Endothelial cell of umbilical vein (primary cell): ENCODE measurements at regions not wholly inside any gene's neighbourhood (a gene's known extent, or its start where the extent isn't known, plus 50 kb on each side); places are given as distances from the start of the nearest gene placed in this dataset.

Experiments used
- BruUV-seq: library from RNA; stranded (reverse); fragments of 400-500 nt; replicated peaks from 2 replicates; lab custom pipeline; 2021; lab: Mats Ljungman, UMichigan
- CTCF ChIA-PET: fragments of 300-600, 350-600 bp; sonication (Branson Sonifier 250); formaldehyde crosslinking; loops from one replicate; lab custom pipeline; 2021; ENCODE audit warnings: antibody characterized with exemption, inconsistent platforms; lab: Charles Lee
- POLR2A ChIA-PET: fragments of 300-600, 350-600 bp; sonication (Branson Sonifier 250); formaldehyde crosslinking; loops from one replicate; lab custom pipeline; 2021; ENCODE audit warnings: antibody characterized with exemption, inconsistent platforms; lab: Charles Lee
- DNase-seq: peaks from one replicate; pipeline ENCODE4 v3.0.0-alpha.2; 2011; ENCODE audit warnings: low read depth, low spot score
- FAIRE-seq: peaks from 2 replicates; lab custom pipeline; 2011; peaks lifted over from hg19 to GRCh38; lab: Jason Lieb, UNC
- H2AFZ ChIP-seq: 2 replicates; pipeline ENCODE4 v1.6.0; 2012; ENCODE audit warnings: low read depth, low read length, control low read depth, inconsistent platforms
- H3K27ac ChIP-seq: 2 replicates; pipeline ENCODE4 v1.5.1; 2011; ENCODE audit warnings: low read depth, mild to moderate bottlenecking, control low read depth, low read length, moderate library complexity; ENCODE audit not compliant: insufficient read depth
- H3K27me3 ChIP-seq, 2 experiments: 2 replicates each; pipeline versions ENCODE4 v1.6.0 to v1.6.1; 2011; ENCODE audit warnings: low read length in 2 of 2, mixed read lengths in 1 of 2; ENCODE audit not compliant: control insufficient read depth in 2 of 2, insufficient read depth in 2 of 2
- H3K36me3 ChIP-seq, 2 experiments: 2 replicates in 1 of 2; 3 replicates in 1 of 2; pipeline ENCODE4 v1.5.1; 2011; ENCODE audit warnings: low read length in 2 of 2, mild to moderate bottlenecking in 1 of 2, moderate library complexity in 1 of 2; ENCODE audit not compliant: control insufficient read depth in 2 of 2, insufficient read depth in 2 of 2; ENCODE audit errors: extremely low read depth in 1 of 2
- H3K4me1 ChIP-seq: 3 replicates; pipeline ENCODE4 v1.5.1; 2011; ENCODE audit warnings: mild to moderate bottlenecking, low read length; ENCODE audit not compliant: control insufficient read depth, insufficient read depth; ENCODE audit errors: extremely low read depth
- H3K4me2 ChIP-seq: 2 replicates; pipeline ENCODE4 v1.6.1; 2011; ENCODE audit warnings: low read length, control low read depth, mixed read lengths; ENCODE audit not compliant: insufficient read depth
- H3K4me3 ChIP-seq, 3 experiments: fragments of 200-600 bp in 1 of 3; sonication (generic), shearing (Covaris generic) in 1 of 3; replicated peaks in 1 of 3; 2 replicates each; pipeline ENCODE4 v1.5.1; 2011 to 2016; ENCODE audit warnings: control low read depth in 3 of 3, low read length in 3 of 3, mild to moderate bottlenecking in 2 of 3, inconsistent platforms in 1 of 3, low read depth in 1 of 3, moderate library complexity in 1 of 3; ENCODE audit not compliant: insufficient read depth in 1 of 3
- H3K79me2 ChIP-seq: 2 replicates; pipeline ENCODE4 v1.6.0; 2012; ENCODE audit warnings: low read length, inconsistent platforms; ENCODE audit not compliant: control insufficient read depth, insufficient read depth
- H3K9ac ChIP-seq: replicated peaks from 2 replicates; pipeline ENCODE3; 2011; ENCODE audit warnings: low read length, control low read depth; ENCODE audit not compliant: insufficient read depth; ENCODE audit errors: extremely low read depth
- H3K9me1 ChIP-seq: replicated peaks from 3 replicates; pipeline ENCODE4 v1.6.0; 2011; ENCODE audit warnings: mild to moderate bottlenecking, low read length; ENCODE audit not compliant: control insufficient read depth, insufficient read depth; ENCODE audit errors: extremely low read depth
- H3K9me3 ChIP-seq: replicated peaks from 2 replicates; pipeline ENCODE4 v1.5.1; 2012; ENCODE audit warnings: low read length, inconsistent platforms; ENCODE audit not compliant: control insufficient read depth, insufficient read depth
- H4K20me1 ChIP-seq: replicated peaks from 2 replicates; pipeline ENCODE3; 2011; ENCODE audit warnings: mild to moderate bottlenecking, low read length; ENCODE audit not compliant: control insufficient read depth, insufficient read depth; ENCODE audit errors: extremely low read depth
- CTCF ChIP-seq, 2 donors: IDR thresholded peaks; 1 replicate in 1 of 2; 2 replicates in 1 of 2; pipeline ENCODE4 v1.5.1; 2011; ENCODE audit warnings: low read length in 2 of 2, mild to moderate bottlenecking in 2 of 2, moderate library complexity in 2 of 2, control low read depth in 1 of 2, inconsistent platforms in 1 of 2, low read depth in 1 of 2; ENCODE audit not compliant: insufficient read depth in 1 of 2; ENCODE audit errors: extremely low read depth in 1 of 2
- EZH2 ChIP-seq: IDR thresholded peaks from 2 replicates; pipeline ENCODE4 v1.6.1; 2012; ENCODE audit warnings: borderline replicate concordance, low read depth, mild to moderate bottlenecking, moderate library complexity, low read length, inconsistent platforms; ENCODE audit not compliant: severe bottlenecking
- FOS ChIP-seq: IDR thresholded peaks from 2 replicates; pipeline ENCODE4 v1.6.1; 2011; ENCODE audit warnings: mild to moderate bottlenecking, low read length, moderate library complexity, borderline replicate concordance; ENCODE audit not compliant: insufficient read depth
- GATA2 ChIP-seq: IDR thresholded peaks from 2 replicates; pipeline ENCODE4 v1.7.0; 2011; ENCODE audit warnings: low read depth, mild to moderate bottlenecking, moderate library complexity, mixed read lengths, low read length; ENCODE audit not compliant: insufficient read length, insufficient read depth
- JUN ChIP-seq: IDR thresholded peaks from 2 replicates; pipeline ENCODE4 v1.6.1; 2011; ENCODE audit warnings: borderline replicate concordance, low read depth; ENCODE audit not compliant: insufficient read length, insufficient read depth
- MYC ChIP-seq: IDR thresholded peaks from one replicate; pipeline ENCODE4 v1.6.1; 2011; ENCODE audit warnings: mild to moderate bottlenecking, low read depth, low read length
- POLR2A ChIP-seq: IDR thresholded peaks from 2 replicates; pipeline ENCODE4 v1.6.1; 2012; ENCODE audit warnings: low read depth, mild to moderate bottlenecking, control low read depth, low read length
- POLR2AphosphoS5 ChIP-seq: IDR thresholded peaks from 2 replicates; pipeline ENCODE4 v1.6.1; 2012; ENCODE audit warnings: low read depth, mild to moderate bottlenecking, control low read depth, low read length, moderate library complexity; ENCODE audit not compliant: insufficient read depth
- dilution Hi-C: fragments of 300-500 bp; cut with MboI; formaldehyde crosslinking; loops from one replicate; pipeline ENCODE4 v1.15.0; 2019; ENCODE audit warnings: low sequenced_read_pairs; ENCODE audit not compliant: extremely low pct_ligation_motif_present
- intact Hi-C: fragments of 100-400 bp; cut with micrococcal nuclease; formaldehyde crosslinking; loops from one replicate; pipeline ENCODE4 v1.10.0; 2022

GRCh38 chr12:84016956-84017355 lies 895.6 kb downstream of the SLC6A15 start:
- no peaks in the 10 kb centered on the region for H3K9me1 ChIP-seq
- no peaks in the 10 kb centered on the region for H3K4me1 ChIP-seq
- H3K4me2 ChIP-seq: no peak overlapping the region
- H3K27ac ChIP-seq: no peak overlapping the region
- ChIA-PET POLR2A (no interaction called here), CTCF (no interaction called here)
- H3K27me3 ChIP-seq: no peaks in the 10 kb centered on the region
- FAIRE-seq (no peak), DNase-seq (no peak)
- no peak overlapping the region for H3K4me3 ChIP-seq
- H3K79me2 ChIP-seq: no peaks in the 10 kb centered on the region
- H4K20me1 ChIP-seq: no peaks in the 10 kb centered on the region
- no TSS peak for BruUV-seq
- TF ChIP-seq EZH2 (no peak), MYC (no peak), GATA2 (no peak), CTCF (IDR thresholded peaks at IDR 0.05; ENCODE audit: extremely low read depth in 1 of 2, insufficient read depth in 1 of 2, low read depth in 1 of 2, low read length in 2 of 2) (no peak), POLR2A (no peak), JUN (no peak), POLR2AphosphoS5 (no peak)
- peaks cover 2% of the 10 kb centered on the region for H3K9me3 ChIP-seq
- no peak overlapping the region for H2AFZ ChIP-seq
- no peak overlapping the region for H3K9ac ChIP-seq
- dilution Hi-C loops: no loop called here
- intact Hi-C loops: no loop called here
- H3K36me3 ChIP-seq: no peaks in the 10 kb centered on the region

- H3K27me3 ChIP-seq: no peaks in the 10 kb centered on the region
- dilution Hi-C loops: no loop called here
- no peaks in the 10 kb centered on the region for H3K79me2 ChIP-seq
- no peak overlapping the region for H3K4me2 ChIP-seq
- ChIA-PET POLR2A (no interaction called here), CTCF (no interaction called here)
- H3K4me3 ChIP-seq: no peak overlapping the region
- intact Hi-C loops: no loop called here
- H3K9ac ChIP-seq: no peak overlapping the region
- no peaks in the 10 kb centered on the region for H3K4me1 ChIP-seq
- no peak overlapping the region for H3K27ac ChIP-seq
- H4K20me1 ChIP-seq: no peaks in the 10 kb centered on the region
- BruUV-seq: no TSS peak
- no peak for DNase-seq
- TF ChIP-seq FOS: no peak
- FAIRE-seq: no peak
- no peaks in the 10 kb centered on the region for H3K9me3 ChIP-seq
- no peaks in the 10 kb centered on the region for H3K9me1 ChIP-seq
- H3K36me3 ChIP-seq: no peaks in the 10 kb centered on the region
- H2AFZ ChIP-seq: no peak overlapping the region
These were observed 915.2 kb downstream of the SLC6A15 start for GRCh38 chr12:83997423-83997822.
